Fibroblast of lung (primary cell): ENCODE measurements at regions not wholly inside any gene's neighbourhood (a gene's known extent, or its start where the extent isn't known, plus 50 kb on each side); places are given as distances from the start of the nearest gene placed in this dataset.

Experiments used
- DNase-seq, 2 donors: peaks; one replicate each; pipeline versions ENCODE4 v3.0.0 to v3.0.0-alpha.2; 2010; ENCODE audit warnings: low read depth in 2 of 2
- H2AFZ ChIP-seq: 2 replicates; pipeline ENCODE4 v1.5.1; 2012; ENCODE audit warnings: low read length, control low read depth, inconsistent platforms
- H3K27ac ChIP-seq: 2 replicates; pipeline ENCODE4 v1.5.1; 2011; ENCODE audit warnings: low read length, control low read depth; ENCODE audit not compliant: insufficient read depth
- H3K27me3 ChIP-seq: 2 replicates; pipeline ENCODE4 v1.5.1; 2011; ENCODE audit warnings: mild to moderate bottlenecking, low read length; ENCODE audit not compliant: control insufficient read depth, insufficient read depth
- H3K36me3 ChIP-seq: 2 replicates; pipeline ENCODE4 v1.5.1; 2011; ENCODE audit warnings: low read length; ENCODE audit not compliant: control insufficient read depth, insufficient read depth
- H3K4me1 ChIP-seq: 2 replicates; pipeline ENCODE4 v1.5.1; 2011; ENCODE audit warnings: low read length; ENCODE audit not compliant: control insufficient read depth, insufficient read depth; ENCODE audit errors: extremely low read depth
- H3K4me2 ChIP-seq: 2 replicates; pipeline ENCODE4 v1.5.1; 2011; ENCODE audit warnings: low read length, control low read depth; ENCODE audit not compliant: insufficient read depth; ENCODE audit errors: extremely low read depth
- H3K4me3 ChIP-seq, 4 experiments: fragments of 200-600 bp in 1 of 4; sonication (generic) in 1 of 4; replicated peaks in 1 of 4; 2 replicates each; pipeline ENCODE4 v1.5.1; 2011 to 2016; ENCODE audit warnings: low read length in 4 of 4, low read depth in 3 of 4, mild to moderate bottlenecking in 3 of 4, control low read depth in 2 of 4, inconsistent platforms in 1 of 4, mixed read lengths in 1 of 4; ENCODE audit not compliant: insufficient read depth in 1 of 4; ENCODE audit errors: control extremely low read depth in 1 of 4
- H3K79me2 ChIP-seq: 2 replicates; pipeline ENCODE4 v1.5.1; 2012; ENCODE audit warnings: mild to moderate bottlenecking, low read length, inconsistent platforms; ENCODE audit not compliant: control insufficient read depth, insufficient read depth
- H3K9ac ChIP-seq: 2 replicates; pipeline ENCODE4 v1.5.1; 2011; ENCODE audit warnings: mild to moderate bottlenecking, low read length, control low read depth; ENCODE audit not compliant: insufficient read depth
- H3K9me3 ChIP-seq: 2 replicates; pipeline ENCODE4 v1.5.1; 2012; ENCODE audit warnings: low read depth, low read length; ENCODE audit not compliant: control insufficient read depth, insufficient read depth
- H4K20me1 ChIP-seq: 2 replicates; pipeline ENCODE4 v1.5.1; 2011; ENCODE audit warnings: low read length; ENCODE audit not compliant: control insufficient read depth, insufficient read depth; ENCODE audit errors: extremely low read depth
- EZH2 ChIP-seq: IDR thresholded peaks from 2 replicates; pipeline ENCODE4 v1.5.1; 2012; ENCODE audit warnings: low read length, control low read depth, mild to moderate bottlenecking; ENCODE audit errors: missing control alignments
- TF ChIP-seq, protein P1 (sequence below), 2 donors: IDR thresholded peaks in 1 of 2; conservative IDR thresholded peaks in 1 of 2; 1 replicate in 1 of 2; 2 replicates in 1 of 2; pipeline ENCODE4 v1.5.1; 2011 to 2012; ENCODE audit warnings: low read length in 2 of 2, control low read depth in 1 of 2, inconsistent platforms in 1 of 2, low read depth in 1 of 2, mild to moderate bottlenecking in 1 of 2

DNA sequence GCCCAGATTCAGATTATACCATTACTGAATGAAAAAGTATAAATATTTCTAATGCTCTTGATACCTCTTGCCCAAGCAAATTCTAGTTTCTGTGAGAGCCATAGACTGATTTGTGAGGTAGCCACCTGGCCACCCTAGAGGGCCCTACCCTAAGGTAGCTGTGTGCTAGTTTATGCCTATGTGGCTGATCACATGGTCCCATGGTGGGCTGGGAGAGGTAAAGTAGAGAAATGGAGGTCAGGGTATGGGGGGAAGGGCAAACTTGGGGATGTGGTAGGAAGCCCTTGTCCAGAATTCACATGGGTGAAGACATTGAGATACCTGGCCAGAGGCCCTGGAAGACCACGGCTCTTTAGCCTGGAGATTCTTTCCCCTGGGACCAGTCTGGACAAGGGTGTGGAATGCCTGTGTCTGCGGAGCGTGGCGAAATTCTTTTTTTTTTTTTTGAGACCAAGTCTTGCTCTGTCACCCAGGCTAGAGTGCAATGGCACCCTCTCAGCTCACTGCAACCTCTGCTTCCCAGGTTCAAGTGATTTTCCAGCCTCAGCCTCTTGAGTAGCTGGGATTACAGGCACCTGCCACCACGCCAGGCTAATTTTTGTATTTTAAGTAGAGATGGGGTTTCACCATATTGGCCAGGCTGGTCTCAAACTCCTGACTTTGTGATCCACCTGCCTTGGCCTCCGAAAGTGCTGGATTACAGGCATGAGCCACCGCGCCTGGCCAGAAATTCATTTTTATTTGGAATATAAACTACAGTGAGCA lies 639.4 kb downstream of the ACTR3B start:
- no peak overlapping the region for H3K4me2 ChIP-seq
- no peaks in the 10 kb centered on the region for H3K79me2 ChIP-seq
- DNase-seq: no peak
- no peaks in the 10 kb centered on the region for H3K36me3 ChIP-seq
- TF ChIP-seq, protein P1, sequence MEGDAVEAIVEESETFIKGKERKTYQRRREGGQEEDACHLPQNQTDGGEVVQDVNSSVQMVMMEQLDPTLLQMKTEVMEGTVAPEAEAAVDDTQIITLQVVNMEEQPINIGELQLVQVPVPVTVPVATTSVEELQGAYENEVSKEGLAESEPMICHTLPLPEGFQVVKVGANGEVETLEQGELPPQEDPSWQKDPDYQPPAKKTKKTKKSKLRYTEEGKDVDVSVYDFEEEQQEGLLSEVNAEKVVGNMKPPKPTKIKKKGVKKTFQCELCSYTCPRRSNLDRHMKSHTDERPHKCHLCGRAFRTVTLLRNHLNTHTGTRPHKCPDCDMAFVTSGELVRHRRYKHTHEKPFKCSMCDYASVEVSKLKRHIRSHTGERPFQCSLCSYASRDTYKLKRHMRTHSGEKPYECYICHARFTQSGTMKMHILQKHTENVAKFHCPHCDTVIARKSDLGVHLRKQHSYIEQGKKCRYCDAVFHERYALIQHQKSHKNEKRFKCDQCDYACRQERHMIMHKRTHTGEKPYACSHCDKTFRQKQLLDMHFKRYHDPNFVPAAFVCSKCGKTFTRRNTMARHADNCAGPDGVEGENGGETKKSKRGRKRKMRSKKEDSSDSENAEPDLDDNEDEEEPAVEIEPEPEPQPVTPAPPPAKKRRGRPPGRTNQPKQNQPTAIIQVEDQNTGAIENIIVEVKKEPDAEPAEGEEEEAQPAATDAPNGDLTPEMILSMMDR (conservative IDR thresholded peaks at IDR 0.05 in 1 of 2, IDR thresholded peaks at IDR 0.05 in 1 of 2; ENCODE audit: low read depth in 1 of 2, low read length in 2 of 2): no peak
- TF ChIP-seq EZH2: no peak
- H3K4me3 ChIP-seq: no peak overlapping the region
- H3K9me3 ChIP-seq: no peaks in the 10 kb centered on the region
- no peaks in the 10 kb centered on the region for H4K20me1 ChIP-seq
- H3K4me1 ChIP-seq: no peaks in the 10 kb centered on the region
- no peaks in the 10 kb centered on the region for H3K27me3 ChIP-seq
- H3K9ac ChIP-seq: no peak overlapping the region
- no peak overlapping the region for H2AFZ ChIP-seq
- H3K27ac ChIP-seq: no peak overlapping the region

DNA sequence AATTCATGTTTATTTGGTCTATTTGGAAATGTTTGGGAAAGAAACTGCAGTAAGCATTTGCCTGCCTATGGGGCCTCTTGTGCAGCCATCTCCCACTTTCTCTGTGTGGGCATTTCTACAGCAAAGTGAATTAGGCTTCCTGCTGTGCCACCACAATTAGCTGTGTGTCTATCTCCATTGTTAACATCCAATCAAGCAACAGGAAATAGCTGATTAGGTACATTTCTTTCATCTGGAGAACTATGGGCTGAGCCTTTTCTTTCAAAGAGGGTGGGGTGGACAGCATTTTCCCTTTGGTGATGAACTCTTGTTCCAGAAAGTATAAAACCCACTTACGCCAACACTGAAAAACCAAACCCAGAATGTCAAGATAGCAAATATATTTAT lies 640.0 kb downstream of the ACTR3B start:
- Histone ChIP-seq H3K36me3 (no peaks in the 10 kb centered on the region), H3K9me3 (no peaks in the 10 kb centered on the region), H3K27ac (no peak overlapping the region)

DNA sequence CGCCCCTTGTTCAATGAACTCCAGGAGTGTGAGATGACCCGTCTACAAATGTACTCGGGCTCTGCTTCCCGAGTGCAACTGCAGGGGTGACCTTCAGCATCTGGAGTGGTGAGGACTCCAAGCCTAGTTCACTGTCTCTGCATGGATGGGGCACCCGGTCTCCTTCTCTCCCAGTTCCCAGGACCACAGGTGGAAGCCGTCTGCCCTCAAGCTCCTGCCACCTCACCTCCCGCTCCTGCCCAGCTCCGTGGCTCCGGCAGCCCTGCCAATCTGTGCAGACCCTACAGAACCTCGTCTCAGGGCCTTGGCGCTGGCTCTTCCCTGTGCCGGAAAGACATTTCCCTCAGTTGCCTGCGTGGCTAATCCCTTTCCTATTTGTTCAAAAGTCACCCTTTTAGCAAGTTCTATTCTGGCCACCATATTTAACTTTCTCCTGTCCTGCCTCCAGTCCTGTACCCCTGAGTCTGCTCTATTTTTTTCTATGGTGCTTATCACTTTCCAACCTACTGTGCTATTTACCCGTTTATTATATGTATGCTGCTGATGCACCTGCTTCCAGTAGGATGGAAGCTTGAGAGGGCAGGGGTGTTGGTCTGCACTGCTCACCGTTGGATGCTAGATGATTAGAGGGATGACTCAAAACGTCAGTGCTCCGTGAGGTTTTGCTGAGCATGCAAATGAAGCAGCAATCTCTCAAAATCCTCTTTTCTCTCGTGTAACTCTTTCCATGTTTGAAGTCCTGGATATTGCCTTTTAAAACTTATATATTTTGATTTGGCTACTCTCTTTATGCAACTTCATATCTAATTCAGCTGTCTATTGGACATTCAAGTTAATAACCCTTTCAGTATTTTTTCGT lies 641.4 kb downstream of the ACTR3B start:
- Histone ChIP-seq H3K9me3 (no peaks in the 10 kb centered on the region), H3K27me3 (no peaks in the 10 kb centered on the region), H4K20me1 (no peaks in the 10 kb centered on the region), H3K27ac (no peak overlapping the region), H3K4me2 (no peak overlapping the region), H3K4me3 (no peak overlapping the region), H3K4me1 (no peaks in the 10 kb centered on the region), H3K9ac (no peak overlapping the region), H2AFZ (no peak overlapping the region), H3K79me2 (no peaks in the 10 kb centered on the region), H3K36me3 (no peaks in the 10 kb centered on the region)
- TF ChIP-seq, protein P1 (conservative IDR thresholded peaks at IDR 0.05 in 1 of 2, IDR thresholded peaks at IDR 0.05 in 1 of 2; ENCODE audit: low read depth in 1 of 2, low read length in 2 of 2): no peak
- no peak for TF ChIP-seq EZH2
- DNase-seq: no peak

More for the DNA sequence above, 640.0 kb downstream of the ACTR3B start:
- TF ChIP-seq EZH2: no peak
- TF ChIP-seq, protein P1 (conservative IDR thresholded peaks at IDR 0.05 in 1 of 2, IDR thresholded peaks at IDR 0.05 in 1 of 2; ENCODE audit: low read depth in 1 of 2, low read length in 2 of 2): no peak
- no peak for DNase-seq
- H3K79me2 ChIP-seq: no peaks in the 10 kb centered on the region
- no peak overlapping the region for H2AFZ ChIP-seq
- no peak overlapping the region for H3K4me3 ChIP-seq
- H3K27me3 ChIP-seq: no peaks in the 10 kb centered on the region
- H3K4me2 ChIP-seq: no peak overlapping the region
- H4K20me1 ChIP-seq: no peaks in the 10 kb centered on the region
- no peak overlapping the region for H3K9ac ChIP-seq
- H3K4me1 ChIP-seq: no peaks in the 10 kb centered on the region
